Esophagus (tissue), 2 donors: ENCODE measurements at regions not wholly inside any gene's neighbourhood (a gene's known extent, or its start where the extent isn't known, plus 50 kb on each side); places are given as distances from the start of the nearest gene placed in this dataset.

Experiments
- H3K27ac ChIP-seq, 2 donors: one replicate each; pipeline ENCODE4 v1.5.1; 2013; ENCODE audit warnings: low read depth in 2 of 2, mild to moderate bottlenecking in 2 of 2, inconsistent platforms in 1 of 2, low read length in 1 of 2, moderate library complexity in 1 of 2
- H3K27me3 ChIP-seq, 2 donors: one replicate each; pipeline ENCODE4 v1.6.1; 2013; ENCODE audit warnings: low read length in 2 of 2, control low read depth in 1 of 2, mild to moderate bottlenecking in 1 of 2; ENCODE audit not compliant: insufficient read depth in 2 of 2, control insufficient read depth in 1 of 2
- H3K36me3 ChIP-seq, 2 donors: one replicate each; pipeline ENCODE4 v1.6.1; 2013; ENCODE audit warnings: low read length in 1 of 2; ENCODE audit not compliant: control insufficient read depth in 2 of 2, insufficient read depth in 2 of 2
- H3K4me1 ChIP-seq, 2 donors: one replicate each; pipeline ENCODE4 v1.6.1; 2013; ENCODE audit warnings: low read length in 1 of 2; ENCODE audit not compliant: control insufficient read depth in 2 of 2, insufficient read depth in 2 of 2
- H3K4me3 ChIP-seq, 2 donors: one replicate each; pipeline ENCODE4 v1.5.1; 2013; ENCODE audit warnings: low read length in 2 of 2, mild to moderate bottlenecking in 2 of 2, low read depth in 1 of 2, moderate library complexity in 1 of 2
- H3K9me3 ChIP-seq, 2 donors: one replicate each; pipeline ENCODE4 v1.6.1; 2013; ENCODE audit warnings: mild to moderate bottlenecking in 2 of 2, low read depth in 1 of 2, low read length in 1 of 2, moderate library complexity in 1 of 2; ENCODE audit not compliant: control insufficient read depth in 2 of 2, insufficient read depth in 1 of 2
- WGBS, 2 donors: extraction: QIAGEN DNeasy Blood & Tissue Kit; methylation state at CpG; one replicate each; pipeline ENCODE4 v1.1.7; 2013; 5-methylcytosine and 5-hydroxymethylcytosine counted together
- donor health status: healthy with polysubstance abuse.
- donor health status: Bipolar disorder and iron deficiency.

GRCh38 chr16:87165885-87166284, 151.3 kb downstream of the C16orf95 start:
- Histone ChIP-seq H3K4me1 (no peaks in the 10 kb centered on the region), H3K27me3 (no peaks in the 10 kb centered on the region), H3K36me3 (no peaks in the 10 kb centered on the region), H3K9me3 (no peaks in the 10 kb centered on the region), H3K4me3 (no peak overlapping the region), H3K27ac (no peak overlapping the region)
- 58 to 64% methylated on average over 9 of the region's 9 CpGs for WGBS, 2 donors

- Histone ChIP-seq H3K9me3 (no peaks in the 10 kb centered on the region), H3K4me3 (no peak overlapping the region), H3K27me3 (no peaks in the 10 kb centered on the region), H3K27ac (no peak overlapping the region), H3K4me1 (no peaks in the 10 kb centered on the region), H3K36me3 (no peaks in the 10 kb centered on the region)
- WGBS, 2 donors: 79 to 83% methylated on average over 9 of the region's 9 CpGs
Observed at GRCh38 chr16:87166321-87166720, 150.9 kb downstream of the C16orf95 start.

- H3K4me1 ChIP-seq: no peaks in the 10 kb centered on the region
- no peaks in the 10 kb centered on the region for H3K27me3 ChIP-seq
- H3K9me3 ChIP-seq: peaks cover 0 to 3% of the 10 kb centered on the region in 2 donors
- no peak overlapping the region for H3K27ac ChIP-seq
- no peak overlapping the region for H3K4me3 ChIP-seq
- WGBS, 2 donors: 84 to 88% methylated on average over 1 of the region's 1 CpG
- H3K36me3 ChIP-seq: no peaks in the 10 kb centered on the region
Observed at GRCh38 chr16:87166934-87167333, 150.3 kb downstream of the C16orf95 start.

GRCh38 chr16:87169509-87169995, 147.6 kb downstream of the C16orf95 start:
- no peaks in the 10 kb centered on the region for H3K4me1 ChIP-seq
- no peak overlapping the region for H3K27ac ChIP-seq
- H3K36me3 ChIP-seq: no peaks in the 10 kb centered on the region
- H3K4me3 ChIP-seq: no peak overlapping the region
- WGBS, 2 donors: 56 to 65% methylated on average over 14 of the region's 14 CpGs
- no peaks in the 10 kb centered on the region for H3K27me3 ChIP-seq
- H3K9me3 ChIP-seq: peaks cover 0 to 3% of the 10 kb centered on the region in 2 donors

DNA sequence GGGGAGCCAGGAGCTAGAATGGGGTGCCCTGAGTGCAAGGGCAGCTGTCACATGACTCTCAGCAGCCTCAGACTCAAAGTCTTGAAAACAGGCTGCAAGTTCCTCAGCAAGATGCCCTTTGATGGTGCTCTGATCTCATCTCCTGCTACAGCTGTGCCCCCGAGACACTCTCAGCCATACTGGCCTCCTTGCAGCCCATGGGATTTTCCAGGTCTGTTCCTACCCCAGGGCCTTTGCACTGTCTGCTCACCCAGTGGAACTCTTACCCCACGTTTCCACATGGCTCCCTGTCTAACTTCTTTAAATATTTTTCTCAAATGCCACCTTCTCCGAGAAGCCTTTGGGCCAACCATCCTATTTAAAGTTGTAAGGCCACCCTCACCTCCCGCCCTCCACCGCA, 146.9 kb downstream of the C16orf95 start:
- H3K4me1 ChIP-seq: no peaks in the 10 kb centered on the region
- H3K27ac ChIP-seq: no peak overlapping the region
- no peak overlapping the region for H3K4me3 ChIP-seq
- 86 to 91% methylated on average over 5 of the region's 5 CpGs for WGBS, 2 donors
- H3K9me3 ChIP-seq: peaks cover 0 to 3% of the 10 kb centered on the region in 2 donors
- H3K27me3 ChIP-seq: no peaks in the 10 kb centered on the region
- no peaks in the 10 kb centered on the region for H3K36me3 ChIP-seq

DNA sequence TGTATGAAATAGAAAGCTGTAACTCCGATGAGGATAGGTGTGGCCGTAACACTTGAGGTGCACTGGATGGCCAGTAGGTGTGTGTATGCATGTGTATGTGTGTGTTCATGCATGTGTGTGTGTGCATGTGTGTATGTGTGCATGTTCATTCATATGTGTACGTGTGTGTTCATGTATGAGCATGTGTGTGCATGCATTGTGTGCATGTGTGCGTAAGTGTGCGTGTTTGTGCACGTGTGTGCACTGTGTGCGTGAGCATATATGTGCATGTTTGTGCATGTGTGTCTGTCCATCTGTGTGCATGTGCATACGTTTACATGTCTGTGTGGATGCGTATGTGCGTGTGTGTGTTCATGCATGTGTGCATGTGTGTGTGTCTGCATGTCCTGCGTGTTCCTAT, 145.5 kb downstream of the C16orf95 start:
- Histone ChIP-seq H3K4me3 (no peak overlapping the region), H3K9me3 (peaks cover 0 to 3% of the 10 kb centered on the region in 2 donors), H3K36me3 (no peaks in the 10 kb centered on the region), H3K27me3 (no peaks in the 10 kb centered on the region), H3K4me1 (no peaks in the 10 kb centered on the region), H3K27ac (no peak overlapping the region)
- WGBS, 2 donors: 94 to 96% methylated on average over 11 of the region's 11 CpGs

GRCh38 chr16:87172632-87173031, 144.6 kb downstream of the C16orf95 start:
- Histone ChIP-seq H3K27ac (no peak overlapping the region), H3K4me3 (no peak overlapping the region), H3K36me3 (no peaks in the 10 kb centered on the region), H3K9me3 (peaks cover 0 to 3% of the 10 kb centered on the region in 2 donors), H3K27me3 (no peaks in the 10 kb centered on the region), H3K4me1 (no peaks in the 10 kb centered on the region)
- WGBS, 2 donors: 89 to 90% methylated on average over 6 of the region's 6 CpGs

DNA sequence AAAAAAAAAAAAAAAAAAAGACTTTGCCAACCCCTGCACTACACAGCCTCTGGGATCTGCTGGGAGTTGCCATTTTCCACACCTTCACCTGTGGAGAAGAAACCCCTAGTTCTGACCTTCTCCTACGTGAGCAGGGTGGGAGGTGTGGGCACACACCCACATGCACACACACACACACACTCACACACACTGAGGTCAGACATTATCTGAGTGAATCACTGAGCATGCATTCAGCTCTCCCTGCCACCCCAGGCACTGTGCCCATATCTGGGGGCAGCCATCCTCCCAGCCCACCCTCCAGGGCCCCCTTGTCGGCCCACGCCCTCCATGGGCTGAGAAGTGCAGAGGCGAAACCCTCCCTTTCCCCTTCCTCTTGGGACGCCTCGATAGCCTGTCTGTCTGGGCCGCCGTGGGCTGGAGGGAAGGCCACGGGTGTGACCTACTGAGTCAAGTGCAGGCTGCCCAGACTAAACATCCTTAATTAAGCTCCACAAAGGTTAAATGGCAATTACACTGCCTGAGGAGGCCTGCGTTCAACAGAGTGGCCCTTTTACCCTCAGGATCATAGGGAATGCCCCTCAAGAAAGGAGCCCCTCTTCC, 143.8 kb downstream of the C16orf95 start:
- H3K27ac ChIP-seq: no peak overlapping the region

DNA sequence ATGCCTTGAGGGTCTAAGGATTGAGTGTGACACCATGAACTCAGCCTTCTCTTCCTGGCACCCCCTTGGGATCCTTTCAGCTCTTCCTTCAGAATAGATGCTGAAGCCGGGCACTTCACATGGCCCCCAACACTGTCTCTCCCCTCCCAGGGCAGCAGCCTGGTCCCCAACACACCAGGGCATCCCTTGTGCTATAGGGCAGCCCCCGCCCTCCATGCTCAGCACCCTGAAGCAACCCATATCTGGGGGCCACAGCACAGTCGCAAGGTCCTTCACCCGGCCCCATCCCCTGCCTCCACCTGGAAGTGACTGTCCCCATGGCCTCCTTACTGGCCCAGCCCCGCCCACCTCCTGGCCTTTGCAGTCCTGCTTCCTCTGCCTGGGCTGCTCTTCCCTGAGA, 143.1 kb downstream of the C16orf95 start:
- 86 to 89% methylated on average over 5 of the region's 5 CpGs for WGBS, 2 donors
- no peak overlapping the region for H3K27ac ChIP-seq

More for the DNA sequence above, 143.8 kb downstream of the C16orf95 start:
- peaks cover 0 to 3% of the 10 kb centered on the region in 2 donors for H3K9me3 ChIP-seq
- 71 to 73% methylated on average over 10 of the region's 10 CpGs for WGBS, 2 donors
- no peaks in the 10 kb centered on the region for H3K4me1 ChIP-seq
- no peaks in the 10 kb centered on the region for H3K27me3 ChIP-seq
- H3K36me3 ChIP-seq: no peaks in the 10 kb centered on the region
- H3K4me3 ChIP-seq: no peak overlapping the region

DNA sequence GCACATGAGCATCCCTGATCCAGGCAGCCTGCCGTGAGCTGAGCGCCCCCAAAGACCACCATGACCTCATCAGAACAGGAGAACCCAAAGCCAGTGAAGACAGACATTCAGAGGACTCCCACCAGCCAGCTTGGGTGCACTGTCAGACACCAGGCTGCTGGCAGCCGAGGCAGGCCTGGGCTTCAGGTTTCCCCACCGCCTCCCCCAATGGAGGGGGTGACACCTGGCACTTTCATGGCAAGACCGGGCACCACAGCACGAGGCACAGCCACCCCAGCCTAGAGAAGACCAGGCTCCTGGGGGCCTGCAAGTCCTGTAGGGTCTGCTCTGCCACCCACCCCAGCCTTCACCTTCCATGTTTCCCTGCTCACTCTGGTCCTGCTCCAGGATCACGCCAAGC, 140.5 kb downstream of the C16orf95 start:
- Histone ChIP-seq H3K27me3 (no peaks in the 10 kb centered on the region), H3K27ac (no peak overlapping the region), H3K4me1 (no peaks in the 10 kb centered on the region), H3K9me3 (peaks cover 0 to 2% of the 10 kb centered on the region in 2 donors), H3K4me3 (no peak overlapping the region), H3K36me3 (no peaks in the 10 kb centered on the region)
- WGBS, 2 donors: 81 to 91% methylated on average over 6 to 7 of the region's 7 CpGs

More for the DNA sequence above, 143.1 kb downstream of the C16orf95 start:
- no peaks in the 10 kb centered on the region for H3K36me3 ChIP-seq
- H3K4me1 ChIP-seq: no peaks in the 10 kb centered on the region
- H3K4me3 ChIP-seq: no peak overlapping the region
- no peaks in the 10 kb centered on the region for H3K27me3 ChIP-seq
- peaks cover 0 to 3% of the 10 kb centered on the region in 2 donors for H3K9me3 ChIP-seq
